ENCODE measurements at regions not wholly inside any gene's neighbourhood (a gene's known extent, or its start where the extent isn't known, plus 50 kb on each side); places are given as distances from the start of the nearest gene placed in this dataset.

DNA sequence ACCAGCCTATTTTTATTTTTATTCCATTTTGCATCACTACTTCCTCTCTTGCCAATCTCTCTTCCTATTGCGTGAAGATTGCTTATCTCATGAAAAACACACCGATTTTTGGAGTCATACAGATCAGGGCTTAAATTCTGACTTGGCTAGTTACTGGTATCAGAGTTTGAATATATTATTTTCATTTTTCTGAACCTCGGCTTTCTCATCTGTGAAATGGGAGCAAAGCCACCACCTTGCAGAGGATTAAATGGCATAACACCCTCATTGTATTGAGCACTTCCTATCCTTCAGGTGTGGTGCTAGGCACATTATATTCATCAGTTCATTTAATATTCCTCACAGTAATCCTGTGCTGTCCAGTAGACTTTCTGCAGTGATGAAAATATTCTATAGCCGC is 208.8 kb downstream of the HAPSTR1 start:
- Mint-ChIP-seq H3K36me3 (ENCODE audit: insufficient read depth) (no peaks in the 10 kb centered on the region), H3K9me3 (peaks cover 2 to 13% of the 10 kb centered on the region in 2 donors)

DNA sequence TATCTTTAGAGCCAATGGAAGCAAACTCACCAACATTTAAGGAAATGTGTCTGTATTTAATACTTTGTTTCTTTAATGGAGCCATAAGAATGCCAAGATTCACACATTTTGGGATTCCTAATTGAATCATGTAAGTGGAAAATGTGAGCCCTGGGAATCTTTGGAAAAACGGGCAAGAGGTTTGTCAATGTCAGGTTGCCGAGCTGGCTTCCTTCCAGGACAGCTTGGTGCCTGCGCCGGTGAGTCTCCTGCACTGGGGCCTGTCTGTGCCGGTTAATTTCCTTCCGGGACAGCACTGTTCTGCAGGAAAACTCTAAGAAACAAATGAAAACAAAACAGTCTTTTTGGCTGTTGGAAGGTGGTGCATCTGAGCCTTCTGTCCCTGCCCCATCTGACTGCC is 210.6 kb downstream of the HAPSTR1 start:
- Mint-ChIP-seq H3K4me3 (no peak overlapping the region), H3K27me3 (peaks cover 16 to 39% of the 10 kb centered on the region in 2 donors), H3K36me3 (ENCODE audit: insufficient read depth) (no peaks in the 10 kb centered on the region), H3K9me3 (peaks cover 2 to 13% of the 10 kb centered on the region in 2 donors), H3K27ac (no peak overlapping the region), H3K4me1 (ENCODE audit: low read depth in 2 of 2) (no peaks in the 10 kb centered on the region)
- DNase-seq (no peak), ATAC-seq (replicated peaks) (no peak)

More for the DNA sequence above, 208.8 kb downstream of the HAPSTR1 start:
- Mint-ChIP-seq H3K4me1 (ENCODE audit: low read depth in 2 of 2) (no peaks in the 10 kb centered on the region), H3K27ac (no peak overlapping the region), H3K27me3 (peaks cover 23 to 35% of the 10 kb centered on the region in 2 donors), H3K4me3 (no peak overlapping the region)
- DNase-seq (no peak), ATAC-seq (replicated peaks) (no peak)

DNA sequence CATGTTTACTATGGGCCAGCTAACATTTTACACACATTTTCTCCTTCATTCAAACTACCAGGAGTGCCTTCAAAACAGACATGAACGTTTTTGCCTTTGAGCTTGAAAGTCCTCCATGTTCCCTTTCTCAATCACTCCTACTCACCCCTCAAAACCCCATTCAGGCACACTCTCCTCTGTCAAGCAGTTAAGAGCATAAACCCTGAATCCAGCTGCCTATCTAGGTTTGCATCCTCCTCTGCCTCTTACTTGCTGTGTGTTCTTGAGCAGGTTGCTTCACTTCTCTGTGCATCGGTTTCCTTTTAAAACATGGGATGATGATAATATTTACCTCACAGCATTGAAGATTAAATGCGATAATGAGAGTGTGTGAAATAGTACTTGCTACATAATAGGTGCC is 215.3 kb downstream of the HAPSTR1 start:
- ATAC-seq (replicated peaks) (no peak), DNase-seq (no peak)
- Mint-ChIP-seq H3K4me1 (ENCODE audit: low read depth in 2 of 2) (no peaks in the 10 kb centered on the region), H3K9me3 (peaks cover 5 to 13% of the 10 kb centered on the region in 2 donors), H3K27ac (no peak overlapping the region), H3K36me3 (ENCODE audit: insufficient read depth) (no peaks in the 10 kb centered on the region), H3K4me3 (no peak overlapping the region), H3K27me3 (peaks cover 8 to 29% of the 10 kb centered on the region in 2 donors)

DNA sequence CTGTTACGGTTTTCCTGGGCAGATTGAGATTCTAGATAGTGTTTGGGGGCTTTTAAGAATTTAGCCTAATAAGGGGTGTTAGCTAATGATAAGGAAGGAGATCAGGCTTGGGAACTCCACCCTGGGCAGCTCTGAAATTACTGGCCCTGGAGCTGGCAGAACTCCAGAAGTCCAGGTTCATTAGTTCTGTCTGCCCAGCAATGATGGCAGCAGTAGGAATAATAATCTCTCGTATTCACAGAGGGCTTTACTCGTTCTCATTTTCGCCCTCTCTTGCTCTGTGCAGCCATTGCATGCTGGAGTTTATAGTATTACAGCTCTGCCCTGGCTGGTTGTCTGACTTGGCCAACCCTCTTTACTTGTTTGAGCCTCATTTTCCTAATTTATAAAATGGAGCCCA is 216.0 kb downstream of the HAPSTR1 start:
- no peaks in the 10 kb centered on the region for H3K36me3 Mint-ChIP-seq (ENCODE audit: insufficient read depth)
- H3K27ac Mint-ChIP-seq = no peak overlapping the region
- H3K9me3 Mint-ChIP-seq = peaks cover 5 to 12% of the 10 kb centered on the region in 2 donors
- no peaks in the 10 kb centered on the region for H3K4me1 Mint-ChIP-seq (ENCODE audit: low read depth in 2 of 2)
- H3K4me3 Mint-ChIP-seq = no peak overlapping the region
- peaks cover 7 to 22% of the 10 kb centered on the region in 2 donors for H3K27me3 Mint-ChIP-seq
- no peak for ATAC-seq (replicated peaks)
- no peak for DNase-seq

DNA sequence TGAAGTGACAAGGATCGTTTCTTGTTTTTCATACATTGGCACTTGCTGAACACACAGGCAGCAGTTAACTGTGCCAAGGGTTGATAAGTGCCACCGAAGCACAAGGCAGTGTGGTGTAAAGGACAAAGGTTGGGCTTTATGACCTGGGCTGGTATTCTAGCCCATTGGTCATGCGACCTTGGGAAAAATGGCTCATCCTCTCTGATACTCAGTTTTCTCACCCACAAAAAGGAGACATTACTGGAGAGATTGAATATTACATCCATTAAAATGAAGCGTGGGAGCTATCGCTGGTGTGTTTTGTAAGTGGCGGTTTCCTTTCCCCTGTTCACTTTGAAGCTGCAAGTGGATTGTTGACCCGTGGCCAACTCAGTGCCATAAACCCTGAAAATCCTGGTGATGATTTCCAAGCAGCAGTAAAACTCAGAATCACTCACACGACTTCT is 216.9 kb downstream of the HAPSTR1 start:
- ATAC-seq (replicated peaks) (no peak), DNase-seq (no peak)
- no peaks in the 10 kb centered on the region for H3K4me1 Mint-ChIP-seq (ENCODE audit: low read depth in 2 of 2)
- H3K36me3 Mint-ChIP-seq (ENCODE audit: insufficient read depth) = no peaks in the 10 kb centered on the region
- H3K9me3 Mint-ChIP-seq = peaks cover 5 to 7% of the 10 kb centered on the region in 2 donors
- H3K27ac Mint-ChIP-seq = no peak overlapping the region
- no peak overlapping the region for H3K4me3 Mint-ChIP-seq
- peaks cover 7 to 17% of the 10 kb centered on the region in 2 donors for H3K27me3 Mint-ChIP-seq

DNA sequence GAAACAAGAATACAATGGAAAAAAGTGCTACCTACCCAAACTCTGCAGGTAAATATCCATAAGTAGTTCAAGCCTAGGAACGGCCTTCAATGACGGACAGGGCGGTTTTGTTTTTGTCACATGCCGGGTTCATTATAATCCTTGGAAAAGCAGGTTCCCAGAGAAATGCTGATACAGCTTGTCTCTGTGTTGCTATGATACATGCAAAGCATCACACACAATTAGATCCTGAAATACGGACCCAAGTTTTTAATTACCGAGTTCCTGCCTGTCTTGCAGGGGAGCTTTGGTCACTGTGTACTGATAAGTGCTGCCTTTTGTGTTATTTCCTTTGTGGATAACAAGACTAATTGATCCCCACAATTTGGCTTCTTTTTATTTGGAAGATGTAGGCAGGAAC is 217.4 kb downstream of the HAPSTR1 start:
- Mint-ChIP-seq H3K36me3 (ENCODE audit: insufficient read depth) (no peaks in the 10 kb centered on the region), H3K4me1 (ENCODE audit: low read depth in 2 of 2) (no peaks in the 10 kb centered on the region), H3K4me3 (no peak overlapping the region), H3K27ac (no peak overlapping the region), H3K27me3 (peaks cover 7 to 17% of the 10 kb centered on the region in 2 donors), H3K9me3 (peaks cover 5 to 10% of the 10 kb centered on the region in 2 donors)
- ATAC-seq (replicated peaks) (no peak), DNase-seq (no peak)

DNA sequence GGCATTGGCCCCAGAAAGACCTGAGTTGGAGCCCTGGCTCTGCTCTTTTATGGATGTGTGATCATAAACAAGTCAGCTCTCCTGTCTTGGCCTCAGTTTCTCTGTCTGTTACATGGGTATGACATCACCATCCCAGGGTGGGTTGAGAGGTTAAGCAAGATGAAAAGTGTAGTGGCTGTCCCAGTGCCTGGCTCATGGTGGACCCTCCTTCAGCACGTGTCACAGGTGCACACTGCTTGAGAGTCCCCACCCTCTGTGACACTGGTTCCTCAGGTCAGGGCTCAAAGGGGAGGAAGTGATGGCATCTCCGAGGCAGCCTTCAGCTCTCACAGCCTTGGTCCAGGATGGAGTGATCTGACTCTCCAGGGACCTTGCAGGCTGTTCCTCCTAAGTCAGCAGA is 218.4 kb downstream of the HAPSTR1 start:
- ATAC-seq (replicated peaks) (no peak), DNase-seq (no peak)
- H3K36me3 Mint-ChIP-seq (ENCODE audit: insufficient read depth) = no peaks in the 10 kb centered on the region
- peaks cover 0 to 8% of the 10 kb centered on the region in 2 donors for H3K27me3 Mint-ChIP-seq
- peaks cover 5 to 9% of the 10 kb centered on the region in 2 donors for H3K9me3 Mint-ChIP-seq
- no peak overlapping the region for H3K27ac Mint-ChIP-seq
- H3K4me1 Mint-ChIP-seq (ENCODE audit: low read depth in 2 of 2) = no peaks in the 10 kb centered on the region
- no peak overlapping the region for H3K4me3 Mint-ChIP-seq

DNA sequence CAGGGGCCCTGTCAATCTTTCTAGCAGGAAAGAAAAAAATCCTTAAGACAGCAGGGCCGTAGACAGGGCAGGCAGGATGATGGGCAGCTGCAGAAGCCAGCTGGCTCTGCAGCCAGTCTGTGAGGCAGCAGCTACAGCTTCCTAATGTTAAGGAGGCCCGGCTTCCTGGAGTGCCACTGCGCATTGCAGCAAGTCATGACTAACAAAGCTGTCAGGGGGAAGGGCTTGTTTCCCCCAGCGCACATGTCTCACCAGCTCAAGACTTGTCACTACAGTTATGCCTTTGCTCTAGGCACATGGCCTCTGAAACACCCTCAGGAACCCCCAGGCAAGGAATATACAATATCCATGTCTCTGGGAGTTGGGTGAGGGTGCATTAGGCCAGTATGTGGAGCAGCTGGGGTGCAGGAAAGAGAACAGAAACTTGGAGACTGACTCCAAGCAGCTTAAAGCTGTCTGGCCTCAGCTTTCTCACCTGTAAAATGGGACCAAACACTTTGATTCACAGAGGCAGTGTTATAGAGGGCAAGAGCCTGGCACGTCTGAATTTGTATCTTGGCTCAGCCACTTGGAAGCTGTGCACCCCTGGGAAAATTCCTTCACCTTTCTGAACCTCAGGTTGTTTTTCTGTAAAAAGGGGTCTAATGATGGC is 220.0 kb downstream of the HAPSTR1 start:
- no peak overlapping the region for H3K4me3 Mint-ChIP-seq
- DNase-seq (no peak), ATAC-seq (replicated peaks) (no peak)
- peaks cover 10 to 15% of the 10 kb centered on the region in 2 donors for H3K9me3 Mint-ChIP-seq
- no peak overlapping the region for H3K27ac Mint-ChIP-seq
- H3K4me1 Mint-ChIP-seq (ENCODE audit: low read depth in 2 of 2) = no peaks in the 10 kb centered on the region
- H3K27me3 Mint-ChIP-seq = no peaks in the 10 kb centered on the region
- H3K36me3 Mint-ChIP-seq (ENCODE audit: insufficient read depth) = no peaks in the 10 kb centered on the region

DNA sequence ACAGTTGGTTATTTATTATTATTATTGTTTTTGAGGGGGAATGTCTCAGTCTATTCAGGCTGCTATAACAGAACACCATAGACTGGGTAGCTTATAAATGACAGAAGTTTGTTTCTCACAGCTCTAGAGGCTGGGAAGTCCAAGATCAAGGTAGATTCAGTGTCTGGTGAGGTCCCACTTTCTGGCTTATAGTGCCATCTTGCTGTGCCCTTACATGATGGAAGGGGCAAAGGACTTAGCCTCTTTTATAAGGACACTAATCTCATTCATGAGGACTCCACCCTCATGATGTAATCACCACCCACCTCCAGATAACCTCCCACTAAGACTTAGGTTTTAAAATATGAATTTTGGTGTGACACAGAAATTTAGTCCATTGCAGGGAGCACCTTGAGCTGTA is 224.6 kb downstream of the HAPSTR1 start:
- no peaks in the 10 kb centered on the region for H3K4me1 Mint-ChIP-seq (ENCODE audit: low read depth in 2 of 2)
- H3K4me3 Mint-ChIP-seq = no peak overlapping the region
- peaks cover 13 to 21% of the 10 kb centered on the region in 2 donors for H3K9me3 Mint-ChIP-seq
- ATAC-seq (replicated peaks) = no peak
- DNase-seq = no peak
- peaks cover 0 to 5% of the 10 kb centered on the region in 2 donors for H3K27me3 Mint-ChIP-seq
- H3K27ac Mint-ChIP-seq = no peak overlapping the region
- H3K36me3 Mint-ChIP-seq (ENCODE audit: insufficient read depth) = no peaks in the 10 kb centered on the region

DNA sequence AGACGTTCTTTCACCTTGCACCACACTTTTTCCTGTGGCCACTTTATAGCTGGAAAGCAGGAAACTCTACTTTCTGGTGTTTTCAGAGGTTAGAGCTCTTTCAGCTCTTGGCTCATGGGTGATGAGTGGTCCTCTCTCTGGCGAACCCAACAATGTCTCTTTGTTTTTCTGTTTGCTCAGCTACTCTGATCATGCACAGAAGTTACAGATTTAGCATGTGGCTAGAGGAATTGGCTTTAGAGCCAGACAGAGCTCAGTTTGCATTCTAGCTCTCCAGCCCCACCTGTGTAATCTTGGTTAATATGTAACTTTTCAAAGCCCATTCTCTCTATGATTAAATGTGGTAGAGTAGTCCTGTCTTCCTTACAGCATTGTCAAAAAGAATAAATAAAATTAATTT is 225.2 kb downstream of the HAPSTR1 start:
- no peak overlapping the region for H3K4me3 Mint-ChIP-seq
- H3K9me3 Mint-ChIP-seq = peaks cover 12 to 21% of the 10 kb centered on the region in 2 donors
- no peak for DNase-seq
- H3K27ac Mint-ChIP-seq = no peak overlapping the region
- ATAC-seq (replicated peaks) = no peak
- no peaks in the 10 kb centered on the region for H3K4me1 Mint-ChIP-seq (ENCODE audit: low read depth in 2 of 2)
- H3K27me3 Mint-ChIP-seq = peaks cover 0 to 5% of the 10 kb centered on the region in 2 donors
- no peaks in the 10 kb centered on the region for H3K36me3 Mint-ChIP-seq (ENCODE audit: insufficient read depth)

DNA sequence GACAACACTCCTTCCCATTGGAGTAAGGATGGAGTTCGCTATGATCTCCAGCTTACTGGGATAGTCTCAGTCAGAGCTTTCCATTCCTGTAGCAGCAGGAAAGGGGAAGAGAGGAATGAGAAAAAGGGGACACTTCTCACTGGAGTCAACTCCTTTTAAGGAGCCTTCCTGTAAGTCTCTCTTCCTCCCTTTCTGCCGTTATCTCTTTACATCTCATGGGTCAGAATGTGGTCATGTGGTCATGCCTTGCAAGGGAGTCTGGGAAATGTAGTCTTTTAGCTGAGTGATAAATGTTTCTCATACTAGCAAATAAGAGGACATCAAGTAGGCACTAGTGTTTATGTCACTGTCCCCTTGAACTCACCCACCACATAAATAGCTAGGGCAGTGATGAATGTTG is 227.3 kb downstream of the HAPSTR1 start:
- Mint-ChIP-seq H3K27me3 (peaks cover 0 to 5% of the 10 kb centered on the region in 2 donors), H3K9me3 (peaks cover 12 to 19% of the 10 kb centered on the region in 2 donors), H3K4me3 (no peak overlapping the region), H3K27ac (no peak overlapping the region), H3K4me1 (ENCODE audit: low read depth in 2 of 2) (no peaks in the 10 kb centered on the region), H3K36me3 (ENCODE audit: insufficient read depth) (no peaks in the 10 kb centered on the region)
- ATAC-seq (replicated peaks) = no peak
- no peak for DNase-seq

DNA sequence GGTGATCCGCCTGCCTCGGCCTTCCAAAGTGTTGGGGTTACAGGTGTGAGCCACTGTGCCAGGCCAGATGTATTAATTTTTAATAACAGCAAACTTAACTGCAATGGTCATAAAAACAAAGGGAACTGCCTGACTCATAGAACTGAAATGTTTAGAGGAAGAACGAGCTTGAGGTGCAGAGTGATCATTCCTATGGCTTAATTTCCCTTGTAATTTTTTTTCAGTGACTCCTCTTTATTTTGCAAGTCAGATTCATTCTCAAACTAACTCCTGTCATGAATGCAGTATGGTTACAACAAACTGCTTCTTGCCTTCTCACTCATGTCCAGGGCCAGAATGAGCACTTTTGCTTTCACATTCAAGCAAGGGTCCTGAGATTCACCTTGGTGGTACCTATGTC is 231.3 kb downstream of the HAPSTR1 start:
- no peak for DNase-seq
- H3K27me3 Mint-ChIP-seq = peaks cover 0 to 5% of the 10 kb centered on the region in 2 donors
- no peak overlapping the region for H3K4me3 Mint-ChIP-seq
- H3K27ac Mint-ChIP-seq = no peak overlapping the region
- ATAC-seq (replicated peaks) = no peak
- H3K9me3 Mint-ChIP-seq = peaks cover 7% of the 10 kb centered on the region in 2 donors
- no peaks in the 10 kb centered on the region for H3K4me1 Mint-ChIP-seq (ENCODE audit: low read depth in 2 of 2)
- no peaks in the 10 kb centered on the region for H3K36me3 Mint-ChIP-seq (ENCODE audit: insufficient read depth)

DNA sequence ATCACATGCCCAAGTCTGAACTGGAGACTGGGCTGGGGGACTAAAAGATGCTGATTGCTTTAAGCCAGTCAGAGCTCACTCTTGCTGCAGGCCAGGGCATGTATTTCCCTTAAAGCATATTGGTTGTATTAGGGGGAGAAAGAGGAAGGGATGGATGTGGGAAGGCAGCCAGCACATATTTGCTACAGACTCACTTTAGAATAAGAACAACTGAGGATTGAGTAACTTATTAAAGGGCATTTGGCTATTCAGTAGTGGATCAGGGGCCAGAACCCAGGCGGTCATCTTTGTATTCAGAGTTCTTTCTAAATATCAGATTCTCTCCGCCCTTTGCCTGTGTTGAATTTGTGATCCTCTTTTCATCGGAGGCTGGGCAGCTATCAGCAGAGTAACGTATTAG is 231.7 kb downstream of the HAPSTR1 start:
- no peak for DNase-seq
- no peak overlapping the region for H3K27ac Mint-ChIP-seq

DNA sequence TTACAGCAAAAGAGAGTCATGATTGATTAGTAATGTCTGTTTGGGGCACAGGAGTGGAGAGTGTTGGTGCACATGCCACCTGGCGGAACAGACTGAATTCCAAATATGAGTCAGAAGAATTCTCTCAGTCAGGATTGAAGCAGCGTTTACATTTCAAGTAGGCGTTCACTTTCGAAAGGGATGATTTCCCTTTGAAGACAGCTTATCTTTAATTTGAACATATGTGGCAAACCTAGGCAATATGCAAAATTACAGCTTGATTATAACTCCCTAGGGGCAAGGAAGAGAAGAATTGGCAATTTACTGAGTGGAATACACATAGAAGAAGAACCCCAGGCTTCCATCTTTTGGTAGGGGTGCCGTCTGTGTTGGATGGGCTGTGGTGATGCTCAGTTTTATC is 235.8 kb downstream of the HAPSTR1 start:
- Mint-ChIP-seq H3K9me3 (no peaks in the 10 kb centered on the region), H3K27ac (no peak overlapping the region), H3K4me3 (no peak overlapping the region), H3K27me3 (peaks cover 8% of the 10 kb centered on the region in 2 donors), H3K36me3 (ENCODE audit: insufficient read depth) (no peaks in the 10 kb centered on the region), H3K4me1 (ENCODE audit: low read depth in 2 of 2) (no peaks in the 10 kb centered on the region)
- DNase-seq = no peak
- ATAC-seq (replicated peaks) = no peak

More for the DNA sequence above, 231.7 kb downstream of the HAPSTR1 start:
- no peak for ATAC-seq (replicated peaks)
- H3K27me3 Mint-ChIP-seq = peaks cover 0 to 9% of the 10 kb centered on the region in 2 donors
- H3K4me3 Mint-ChIP-seq = no peak overlapping the region
- no peaks in the 10 kb centered on the region for H3K36me3 Mint-ChIP-seq (ENCODE audit: insufficient read depth)
- H3K4me1 Mint-ChIP-seq (ENCODE audit: low read depth in 2 of 2) = no peaks in the 10 kb centered on the region
- peaks cover 7% of the 10 kb centered on the region in 2 donors for H3K9me3 Mint-ChIP-seq
